HG03039 (cell line): ENCODE measurements at regions not wholly inside any gene's neighbourhood (a gene's known extent, or its start where the extent isn't known, plus 50 kb on each side); places are given as distances from the start of the nearest gene placed in this dataset.

Experiments used
- ATAC-seq: cut with Tn5 transposase; IDR thresholded peaks from one replicate; pipeline ENCODE4 v1.9.1; 2021; ENCODE audit warnings: mild to moderate bottlenecking, moderate library complexity; ENCODE audit not compliant: unreplicated experiment

DNA sequence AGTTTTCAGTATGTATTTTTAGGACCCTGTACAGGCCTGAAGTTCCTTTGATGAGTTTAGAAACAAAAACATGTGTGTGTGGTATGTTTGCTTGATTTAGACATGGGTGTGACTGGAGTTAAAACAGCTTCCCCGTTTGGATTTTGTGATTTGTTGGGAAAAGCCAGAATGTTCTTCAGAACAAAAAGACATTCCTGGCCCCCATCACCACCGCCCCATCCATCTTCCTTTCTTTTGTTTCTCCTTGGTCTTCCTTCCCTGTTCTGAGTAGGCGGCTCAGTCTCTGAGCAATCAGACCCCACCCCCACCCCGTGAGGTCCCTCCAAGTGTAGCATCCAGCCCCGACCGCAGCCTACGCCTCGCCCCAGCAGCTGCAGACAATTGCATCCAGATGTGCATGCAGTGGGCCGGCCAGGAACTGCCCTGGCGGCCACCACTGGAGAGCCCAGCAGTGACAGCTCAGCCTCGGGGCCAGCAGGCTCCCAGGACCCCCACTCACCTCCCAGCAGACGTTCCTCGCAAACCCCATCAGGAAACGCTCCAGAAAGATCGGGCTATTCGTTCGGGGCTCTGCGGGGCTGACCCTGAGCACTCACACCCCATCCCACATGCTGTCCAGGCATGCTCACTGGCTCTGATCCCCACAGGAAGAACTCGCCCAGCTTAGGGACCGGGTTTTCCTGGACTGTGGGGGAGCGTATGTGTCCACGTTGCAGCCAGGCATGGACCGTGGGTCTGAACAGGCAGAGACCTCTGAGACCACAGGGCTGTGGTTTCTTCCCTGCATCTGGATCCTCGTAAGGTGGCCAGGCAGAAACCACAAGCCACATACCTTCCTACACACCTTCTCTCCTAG, 99.8 kb upstream of the CDH5 start:
- ATAC-seq, result no peak

DNA sequence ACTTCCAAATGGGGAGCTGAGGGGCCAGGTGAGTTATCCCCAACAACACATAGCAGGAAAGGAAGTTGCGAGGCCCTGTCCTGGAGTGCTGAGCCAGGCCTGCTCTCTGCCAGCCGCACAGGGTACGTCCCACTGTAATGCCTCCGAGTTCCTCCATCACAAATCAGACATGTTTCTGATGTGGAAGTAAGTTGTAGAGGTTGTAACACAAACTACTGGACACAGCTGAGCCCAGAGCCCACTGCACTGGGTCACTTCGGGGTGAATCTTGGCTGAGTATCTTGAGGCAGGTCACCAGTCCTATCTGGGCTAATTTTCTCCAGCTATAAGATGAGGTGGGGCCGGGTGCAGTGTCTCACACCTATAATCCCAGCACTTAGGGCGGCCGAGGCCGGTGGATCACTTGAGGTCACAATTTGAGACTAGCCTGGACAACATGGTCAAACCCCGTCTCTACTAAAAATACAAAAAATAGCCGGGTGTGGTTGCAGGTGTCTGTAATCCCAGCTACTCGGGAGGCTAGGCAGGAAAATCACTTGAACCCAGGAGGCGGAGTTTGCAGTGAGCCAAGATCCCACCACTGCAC, 100.8 kb upstream of the CDH5 start:
- ATAC-seq, result no peak

DNA sequence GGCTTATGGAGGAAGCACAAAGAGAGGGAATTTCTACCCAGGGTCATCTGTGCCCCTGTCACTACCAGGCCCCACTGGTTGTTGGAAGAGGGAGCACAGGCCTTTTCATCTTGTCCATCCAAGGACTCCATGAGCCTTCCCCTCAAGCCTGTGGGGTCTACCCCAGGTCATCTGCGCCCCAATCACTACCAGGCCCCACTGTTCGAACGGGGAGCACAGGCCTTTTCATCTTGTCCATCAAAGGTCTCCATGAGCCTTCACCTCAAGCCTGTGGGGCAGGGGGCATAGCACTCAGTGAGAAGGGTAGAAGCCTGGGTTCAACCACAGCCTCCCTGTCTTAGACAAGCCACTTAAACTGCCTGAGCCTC, 101.5 kb upstream of the CDH5 start:
- no peak for ATAC-seq

- ATAC-seq, result no peak
These were observed 102.0 kb upstream of the CDH5 start for GRCh38 chr16:66264311-66265047.

DNA sequence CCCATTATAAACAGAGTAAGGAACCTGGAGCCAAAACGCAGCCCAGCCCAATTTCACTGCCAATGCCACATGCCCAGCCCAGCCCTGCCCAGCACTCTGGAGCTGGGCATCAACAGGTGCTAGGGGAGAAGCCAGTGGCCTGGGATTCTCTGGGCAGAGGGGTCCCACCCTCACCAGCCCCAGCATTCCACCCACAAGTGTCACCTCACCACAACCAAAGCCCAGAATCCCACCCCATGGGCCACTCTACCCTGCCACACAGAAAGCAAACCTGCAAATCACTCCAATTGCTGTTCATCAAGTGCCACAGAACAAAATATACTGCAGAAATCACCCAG, 102.5 kb upstream of the CDH5 start:
- ATAC-seq, result no peak

- no peak for ATAC-seq
These were observed 103.1 kb upstream of the CDH5 start for GRCh38 chr16:66263168-66263972.

DNA sequence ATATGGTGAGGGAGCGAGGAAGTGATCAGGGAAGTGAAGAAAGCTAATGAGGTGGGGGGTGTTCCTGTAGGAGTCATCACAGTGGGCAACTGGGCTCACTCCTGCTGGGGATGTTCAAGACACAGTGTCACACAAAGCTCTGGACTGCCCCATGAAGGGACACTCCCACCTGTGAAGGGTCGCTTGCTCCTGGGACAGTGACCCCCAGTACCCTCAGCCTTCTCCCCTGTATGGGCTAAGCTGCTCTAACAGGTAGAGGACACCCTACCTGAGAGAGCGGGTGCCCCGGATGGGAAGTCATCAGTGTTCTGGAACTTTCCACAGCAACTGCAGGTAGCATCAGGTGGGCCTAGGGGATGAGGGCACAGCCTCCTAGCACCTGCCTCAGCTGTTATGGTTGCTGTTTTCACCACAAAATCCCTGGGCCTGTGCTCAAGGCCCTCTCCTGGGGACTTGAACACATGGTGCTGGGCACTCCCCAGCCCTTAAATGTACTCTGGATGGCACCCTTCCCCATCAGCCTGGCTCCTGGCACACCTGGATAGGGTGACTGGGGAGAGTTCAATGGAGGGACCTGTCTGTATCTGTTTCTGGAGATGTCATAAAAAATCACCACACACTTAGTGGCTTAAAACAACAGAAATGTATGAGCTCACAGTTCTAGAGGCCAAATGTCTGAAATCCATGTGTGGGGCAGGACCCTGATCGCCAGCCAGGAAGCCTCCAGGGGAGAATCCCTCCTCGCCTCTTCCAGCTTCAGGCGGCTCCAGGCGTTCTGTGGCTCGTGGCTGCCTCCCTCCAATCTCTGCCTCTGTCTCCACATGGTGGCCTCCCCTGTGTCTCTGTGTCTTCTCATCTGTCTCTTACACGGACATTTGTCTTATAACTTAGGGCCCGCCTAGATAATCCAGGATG, 104.0 kb upstream of the CDH5 start:
- ATAC-seq, result no peak

DNA sequence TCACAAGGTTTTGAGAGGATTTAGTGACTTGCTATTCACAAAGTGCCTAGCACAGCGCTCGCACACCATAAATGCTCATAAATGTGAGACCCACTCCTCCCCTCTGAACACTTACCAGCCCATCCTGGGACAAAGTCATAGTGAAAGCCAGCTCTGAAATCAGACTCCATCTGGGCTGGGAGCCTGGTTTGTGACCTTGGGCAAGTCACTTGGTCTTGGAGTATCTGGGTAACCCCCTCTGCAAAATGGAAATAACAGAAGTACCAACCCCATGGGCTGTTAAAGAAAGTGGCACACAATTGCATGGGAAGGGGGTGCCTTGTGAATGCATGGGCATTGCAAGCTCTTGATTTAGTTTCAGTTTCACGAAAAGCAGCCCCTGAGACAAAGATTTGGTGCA, 104.7 kb upstream of the CDH5 start:
- ATAC-seq, result no peak

GRCh38 chr16:66260522-66261254, 105.8 kb upstream of the CDH5 start:
- no peak for ATAC-seq

- no peak for ATAC-seq
These were observed 107.3 kb upstream of the CDH5 start for GRCh38 chr16:66258916-66259845.

- ATAC-seq, result no peak
These were observed 109.6 kb upstream of the CDH5 start for GRCh38 chr16:66256919-66257318.

- ATAC-seq, result no peak
These were observed 110.8 kb upstream of the CDH5 start for GRCh38 chr16:66255647-66256046.

DNA sequence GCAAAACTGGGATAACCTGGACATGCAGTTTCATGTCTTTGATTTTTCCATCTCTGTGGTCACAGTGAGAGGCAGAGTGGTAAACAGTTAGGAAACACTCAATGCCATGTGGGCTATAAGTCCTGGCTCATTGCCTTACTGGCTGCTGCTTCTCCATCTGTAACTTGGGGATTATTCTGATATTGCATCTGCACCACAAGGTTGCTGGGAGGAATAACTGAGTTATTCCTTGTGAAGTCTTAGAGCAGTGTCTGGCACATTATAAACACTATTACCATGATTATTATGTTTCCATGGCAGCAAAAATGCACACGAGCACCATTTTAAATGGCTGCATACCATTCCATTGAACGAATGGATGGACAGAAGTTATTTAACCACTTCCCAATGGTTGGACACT, 111.7 kb upstream of the CDH5 start:
- ATAC-seq, result no peak

- ATAC-seq, result no peak
These were observed 112.4 kb upstream of the CDH5 start for GRCh38 chr16:66254106-66254505.

GRCh38 chr16:66251476-66252160, 114.9 kb upstream of the CDH5 start:
- no peak for ATAC-seq

GRCh38 chr16:66250686-66251431, 115.6 kb upstream of the CDH5 start:
- ATAC-seq, result no peak
